T-helper 2 cell (primary cell): ENCODE measurements at regions not wholly inside any gene's neighbourhood (a gene's known extent, or its start where the extent isn't known, plus 50 kb on each side); places are given as distances from the start of the nearest gene placed in this dataset.
A peak's percentile ranks its signal among the peaks of the same experiment; 100 is the strongest.
"Not testable (repeated sequence)": the region's sequence is repeated elsewhere in the genome, so short reads cannot be mapped to it uniquely, and the experiment has no call there.

Source experiments
- DNase-seq, 5 experiments: peaks; one replicate each; pipeline versions ENCODE4 v3.0.0 to v3.0.0-alpha.2; 2012 to 2022

GRCh38 chr15:44817797-44818196 is 81.5 kb downstream of the TRIM69 start:
- DNase-seq = not testable (repeated sequence)

DNA sequence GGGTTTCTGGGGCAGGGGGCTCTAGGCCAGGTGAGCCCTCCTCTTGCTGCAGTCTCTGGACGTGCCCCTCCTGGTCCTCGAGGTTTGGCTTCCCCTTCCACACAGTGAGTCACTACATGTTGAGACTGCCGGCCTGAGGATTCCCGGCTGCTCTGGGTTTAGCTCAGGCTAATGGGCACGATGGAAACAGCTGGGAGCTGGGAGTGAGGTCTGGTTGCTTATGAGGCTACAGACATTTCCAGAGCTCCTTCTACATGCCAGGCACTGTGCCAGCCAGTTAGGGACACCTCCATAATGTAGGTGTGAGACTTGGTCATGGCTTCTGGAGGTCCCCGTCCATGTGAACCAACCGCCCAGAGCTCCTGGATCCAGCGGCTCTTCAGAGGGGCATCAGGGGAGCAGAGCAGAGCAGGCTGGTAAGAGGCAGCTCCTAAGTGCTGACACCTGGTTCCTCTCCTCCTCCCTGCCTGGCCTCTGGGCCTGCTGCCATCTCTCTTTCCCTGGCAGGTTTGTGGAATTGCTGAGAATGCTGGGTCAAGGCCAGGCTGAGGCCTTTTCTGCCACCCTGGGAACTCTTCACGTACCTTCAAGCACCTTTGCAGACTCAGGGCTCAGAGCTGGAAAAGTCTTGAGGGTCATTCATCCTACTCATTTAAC is 83.1 kb downstream of the TRIM69 start:
- not testable (repeated sequence) for DNase-seq

DNA sequence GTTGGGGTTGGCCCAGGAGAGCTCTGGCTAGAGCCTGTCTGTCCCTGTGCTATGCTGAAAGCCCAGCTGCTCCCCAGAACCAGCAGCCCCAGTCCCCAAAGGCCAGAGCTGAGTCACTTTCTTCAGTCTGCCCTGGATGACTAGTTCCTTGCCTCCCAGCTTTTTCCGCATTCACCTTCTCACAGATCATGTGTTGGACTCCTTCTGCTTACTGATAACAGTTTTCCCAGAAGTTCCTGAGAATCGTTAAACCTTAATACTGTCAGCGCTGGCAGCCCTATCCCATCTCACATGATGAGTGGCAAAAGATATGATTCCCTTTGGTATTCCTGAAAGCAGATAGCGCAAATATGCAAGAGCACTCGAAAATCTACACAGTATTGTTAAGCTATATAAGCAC is 84.2 kb downstream of the TRIM69 start:
- not testable (repeated sequence) for DNase-seq

DNA sequence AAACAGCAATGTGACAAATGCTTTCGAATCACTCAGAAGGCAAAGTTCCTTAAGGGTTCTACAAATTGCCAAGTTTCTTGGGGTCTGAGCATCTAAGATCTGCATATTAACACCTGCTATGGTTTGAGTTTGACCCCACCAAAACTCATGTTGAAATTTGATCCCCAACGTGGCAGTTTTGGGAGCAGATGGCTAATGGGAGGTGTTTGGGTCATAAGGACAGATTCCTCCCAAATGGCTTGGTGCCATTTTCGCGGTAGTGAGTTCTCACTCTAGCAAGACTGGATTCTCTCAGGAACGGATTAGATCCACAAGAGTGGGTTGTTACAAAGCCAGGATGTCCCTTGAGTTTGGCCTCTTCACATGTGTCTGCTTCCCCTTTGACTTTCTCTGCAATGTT is 84.6 kb downstream of the TRIM69 start:
- not testable (repeated sequence) for DNase-seq

DNA sequence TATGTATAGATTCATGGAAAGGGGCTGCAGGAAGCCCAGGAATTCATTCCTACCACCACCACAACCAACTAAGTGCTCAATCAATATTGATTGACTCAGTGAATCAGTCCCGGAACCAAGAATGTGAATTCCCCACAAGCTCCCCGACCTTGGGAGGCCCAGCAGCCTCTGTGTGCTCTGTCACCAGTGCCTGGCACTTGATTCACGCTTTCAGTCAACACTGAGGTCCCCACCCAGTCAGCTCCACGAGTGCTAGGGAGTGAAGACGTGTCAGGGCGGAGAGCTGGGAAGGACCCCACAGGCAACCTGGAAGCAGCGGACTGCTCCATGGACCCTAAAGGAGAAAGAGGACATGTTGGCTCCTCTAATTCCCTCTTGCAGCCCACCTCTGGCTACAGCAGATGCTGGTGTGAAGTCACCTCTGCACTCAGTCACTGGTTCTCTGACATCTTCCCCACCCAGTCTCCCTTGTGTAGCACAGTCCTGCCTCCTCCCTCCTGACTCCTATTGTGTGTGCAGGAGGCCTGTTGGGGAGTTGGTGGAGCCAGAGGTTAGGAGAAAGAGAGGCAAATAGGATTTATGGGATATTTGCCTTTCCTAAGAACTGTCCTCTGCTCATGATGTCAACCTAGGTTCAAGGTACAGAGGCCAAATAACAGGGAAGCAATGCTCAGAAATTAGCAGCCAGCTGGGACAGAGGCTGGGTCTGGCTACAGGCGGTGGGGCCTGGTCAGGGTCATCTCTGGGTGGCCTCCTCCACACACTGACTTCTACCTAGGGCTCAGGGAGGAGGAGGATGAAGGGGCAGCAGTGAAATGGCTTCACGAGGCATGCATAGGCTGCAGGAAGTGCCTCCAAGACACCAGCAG is 88.2 kb downstream of the TRIM69 start:
- not testable (repeated sequence) for DNase-seq

DNA sequence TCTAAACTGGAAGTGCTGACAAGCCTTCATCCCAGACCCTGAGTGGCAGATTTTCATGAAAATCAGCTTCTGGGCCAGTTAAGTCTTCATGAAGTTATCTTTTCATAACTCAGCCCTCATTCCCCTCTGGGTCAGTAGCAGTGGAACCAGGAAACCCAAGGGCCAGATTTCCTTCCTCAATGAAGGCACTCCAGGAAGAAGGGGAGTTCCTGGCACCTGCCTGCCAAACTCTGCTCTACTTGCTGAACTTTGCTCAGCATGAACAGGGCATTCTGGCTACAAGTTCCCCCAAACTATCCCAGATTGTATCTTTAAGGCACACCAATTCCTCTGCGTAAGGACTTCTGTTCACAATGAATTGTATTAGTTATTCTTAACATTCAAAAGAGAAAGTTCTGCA is 90.3 kb downstream of the TRIM69 start:
- DNase-seq = not testable (repeated sequence)

DNA sequence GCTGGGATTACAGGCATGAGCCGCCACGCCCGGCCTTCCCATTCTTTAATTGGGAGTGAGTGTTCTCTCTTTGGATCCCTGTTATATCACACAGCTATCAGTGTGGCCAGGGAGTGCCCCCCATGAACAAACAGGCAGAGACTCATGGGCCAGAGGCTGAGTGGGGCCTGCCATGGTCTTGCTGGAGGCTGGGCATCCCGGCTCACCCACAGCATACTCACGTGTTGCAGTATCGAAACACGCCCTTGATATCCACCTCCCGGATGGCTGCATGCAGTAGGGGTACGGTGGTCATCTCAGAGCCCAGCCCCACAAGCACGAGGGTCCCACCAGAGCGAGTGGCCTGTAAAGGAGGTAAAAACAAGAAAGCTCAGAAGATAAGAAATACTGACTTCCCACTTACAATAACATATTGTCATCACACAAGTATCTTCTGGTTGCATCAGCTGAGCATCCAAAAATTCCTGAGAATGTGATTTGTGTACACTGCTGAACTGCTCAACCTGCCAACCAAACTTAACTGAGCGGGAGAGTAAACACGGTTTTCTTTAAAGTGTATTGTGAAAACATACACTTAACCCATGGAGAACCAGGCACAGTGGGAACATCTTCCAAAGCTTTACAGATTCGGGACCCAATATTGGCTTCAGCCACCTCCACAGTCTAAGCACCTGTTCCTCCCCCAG is 92.0 kb downstream of the TRIM69 start:
- not testable (repeated sequence) for DNase-seq

GRCh38 chr15:44829150-44829549 is 92.8 kb downstream of the TRIM69 start:
- not testable (repeated sequence) for DNase-seq

- peak in 1 of 5 experiments; percentile 30 for DNase-seq
Measured at GRCh38 chr15:44830692-44831408, 94.5 kb downstream of the TRIM69 start.

GRCh38 chr15:44831409-44831741 is 95.0 kb downstream of the TRIM69 start:
- not testable (repeated sequence) for DNase-seq

GRCh38 chr15:44832133-44832532 is 95.8 kb downstream of the TRIM69 start:
- DNase-seq = not testable (repeated sequence)

- not testable (repeated sequence) for DNase-seq
Measured at GRCh38 chr15:44833081-44833480, 96.8 kb downstream of the TRIM69 start.

GRCh38 chr15:44833761-44834160 is 97.4 kb downstream of the TRIM69 start:
- DNase-seq = not testable (repeated sequence)

- DNase-seq = not testable (repeated sequence)
Measured at GRCh38 chr15:44835082-44835481, 98.8 kb downstream of the TRIM69 start.

DNA sequence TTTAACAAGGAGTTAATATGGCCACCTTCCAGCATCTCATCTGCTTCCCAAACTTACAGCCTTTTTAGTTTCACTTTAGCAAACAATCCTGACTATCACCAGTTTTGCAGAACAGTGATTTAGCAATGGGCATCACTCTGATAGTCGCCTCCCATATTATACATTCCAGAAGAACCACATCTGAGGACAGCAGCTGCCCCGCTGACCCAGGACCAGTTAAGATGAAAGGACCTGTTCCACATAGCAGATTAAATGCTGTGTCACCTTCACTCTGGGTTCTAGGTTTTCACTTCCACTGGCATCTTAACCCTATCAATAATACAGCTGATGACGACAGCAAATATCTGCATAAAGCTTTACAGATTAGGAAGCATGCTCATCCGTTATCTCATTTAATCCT is 99.8 kb downstream of the TRIM69 start:
- DNase-seq = no peak

- DNase-seq = not testable (repeated sequence)
Measured at GRCh38 chr15:44838929-44839328, 102.6 kb downstream of the TRIM69 start.

- DNase-seq = not testable (repeated sequence)
Measured at GRCh38 chr15:44841762-44842161, 105.4 kb downstream of the TRIM69 start.

DNA sequence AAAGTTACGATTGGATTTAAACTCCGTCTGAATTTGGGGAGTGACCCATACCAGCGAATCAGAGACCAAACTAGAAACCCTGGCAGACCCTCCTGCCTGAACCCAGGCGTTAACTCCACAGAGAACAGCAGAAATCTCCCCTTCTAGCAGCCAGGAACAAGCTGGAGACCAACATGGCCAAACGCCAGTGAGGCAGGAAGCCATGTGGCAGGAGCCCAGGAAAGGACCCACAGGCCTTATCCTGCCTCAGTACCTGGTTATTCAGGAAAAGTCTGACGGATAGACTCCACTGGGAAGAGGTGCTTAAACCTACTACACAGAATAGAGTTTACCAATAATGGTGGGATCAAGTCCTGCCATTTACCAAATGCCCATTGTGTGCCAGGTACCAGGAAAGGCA is 106.6 kb downstream of the TRIM69 start:
- DNase-seq = not testable (repeated sequence)

DNA sequence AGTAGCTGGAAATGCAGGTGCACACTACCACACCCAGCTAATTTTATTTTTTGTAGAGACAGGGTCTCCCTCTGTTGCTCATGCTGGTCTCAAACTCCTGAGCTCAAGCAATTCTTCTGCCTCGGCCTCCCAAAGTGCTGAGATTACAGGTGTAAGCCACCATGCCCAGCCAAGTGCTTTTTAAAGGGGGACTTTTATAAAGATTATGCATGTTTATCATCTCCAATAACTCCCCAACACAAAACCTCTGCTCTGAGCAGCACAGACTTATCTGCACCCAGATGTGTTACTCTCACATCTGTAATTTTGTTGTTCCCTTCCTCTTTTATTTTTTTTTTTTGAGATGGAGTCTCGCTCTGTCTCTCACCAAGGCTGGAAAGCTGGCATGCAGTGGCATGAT is 108.6 kb downstream of the TRIM69 start:
- not testable (repeated sequence) for DNase-seq

DNA sequence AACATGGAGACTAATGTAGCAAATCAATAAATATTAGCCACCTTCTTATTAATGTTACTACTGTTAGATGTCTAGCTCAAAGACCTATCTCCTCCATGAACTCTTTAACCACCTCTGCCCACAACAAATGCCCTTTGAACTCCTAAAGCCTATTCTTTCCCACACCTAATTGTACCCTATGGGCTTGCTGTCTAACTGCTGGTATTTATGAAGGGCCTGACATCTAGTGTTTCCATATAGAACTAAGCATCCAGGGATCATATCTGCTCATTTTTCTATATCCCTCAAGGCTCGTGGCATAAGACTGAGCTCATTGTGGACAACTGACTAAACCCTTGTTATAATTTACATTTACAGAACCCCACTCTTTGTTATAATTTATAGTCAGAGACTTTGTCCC is 109.8 kb downstream of the TRIM69 start:
- DNase-seq = not testable (repeated sequence)

DNA sequence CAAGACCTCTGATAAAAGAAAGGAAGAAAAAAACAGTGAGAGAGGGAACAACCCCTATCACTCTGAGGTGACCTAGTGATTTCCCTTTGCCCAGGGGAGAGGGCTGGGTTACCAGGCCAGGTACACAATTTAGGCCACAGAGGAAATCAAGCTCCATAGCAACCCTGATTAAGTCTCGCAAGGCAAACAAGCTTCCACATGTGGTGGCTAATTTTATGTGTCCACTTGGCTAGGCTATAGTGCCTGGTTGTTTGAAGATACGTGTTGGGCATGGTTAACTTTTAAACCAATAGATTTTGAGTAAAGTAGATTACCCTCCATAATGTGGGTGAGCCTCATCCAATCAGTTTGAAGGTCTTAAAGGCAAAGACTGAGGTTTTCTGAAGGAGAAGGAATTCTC is 108.9 kb upstream of the TERB2 start:
- not testable (repeated sequence) for DNase-seq

GRCh38 chr15:44848859-44849258 is 107.6 kb upstream of the TERB2 start:
- DNase-seq = not testable (repeated sequence)
